ENCODE measurements at regions not wholly inside any gene's neighbourhood (a gene's known extent, or its start where the extent isn't known, plus 50 kb on each side); places are given as distances from the start of the nearest gene placed in this dataset.

DNA sequence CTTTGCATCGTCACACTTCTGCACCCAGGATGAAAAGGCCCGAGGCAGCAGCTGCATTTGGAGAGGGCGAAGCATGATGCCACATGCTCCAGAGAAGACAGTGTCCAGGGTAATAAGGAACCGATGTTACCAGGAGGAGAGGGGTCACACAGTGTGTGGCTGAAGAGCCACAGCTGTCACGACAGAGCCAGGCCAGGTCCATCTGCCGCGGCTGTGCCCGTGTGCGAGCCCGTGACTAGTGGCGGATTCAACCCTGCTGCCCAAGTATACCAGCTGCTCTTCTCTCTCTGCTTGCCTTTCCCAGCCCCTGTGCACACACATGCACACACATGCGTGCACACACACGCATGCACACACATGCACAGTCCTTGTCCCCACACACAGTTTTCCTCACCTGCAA, 1432.5 kb downstream of the BRD1 start:
- DNase-seq = no peak

DNA sequence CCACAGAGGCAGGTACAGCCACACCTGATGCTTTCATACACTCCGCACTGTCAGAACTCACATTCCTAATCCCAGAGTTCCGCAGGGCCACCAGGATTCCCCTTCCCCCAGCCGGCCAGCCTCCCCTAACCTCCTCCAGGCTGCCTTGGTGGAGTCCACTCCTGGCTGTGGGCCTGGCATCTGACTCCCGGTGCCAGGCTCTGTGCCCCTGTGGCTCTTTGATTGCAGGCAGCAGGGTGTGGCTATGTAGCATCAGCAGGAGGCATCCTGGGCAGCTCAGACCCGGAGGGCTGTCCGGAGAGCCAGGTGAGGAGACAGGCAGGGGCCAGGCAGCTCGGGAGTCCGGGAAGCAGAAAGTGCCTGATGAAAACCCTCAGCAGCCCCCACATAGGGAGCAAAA, 1432.9 kb downstream of the BRD1 start:
- no peak for DNase-seq

DNA sequence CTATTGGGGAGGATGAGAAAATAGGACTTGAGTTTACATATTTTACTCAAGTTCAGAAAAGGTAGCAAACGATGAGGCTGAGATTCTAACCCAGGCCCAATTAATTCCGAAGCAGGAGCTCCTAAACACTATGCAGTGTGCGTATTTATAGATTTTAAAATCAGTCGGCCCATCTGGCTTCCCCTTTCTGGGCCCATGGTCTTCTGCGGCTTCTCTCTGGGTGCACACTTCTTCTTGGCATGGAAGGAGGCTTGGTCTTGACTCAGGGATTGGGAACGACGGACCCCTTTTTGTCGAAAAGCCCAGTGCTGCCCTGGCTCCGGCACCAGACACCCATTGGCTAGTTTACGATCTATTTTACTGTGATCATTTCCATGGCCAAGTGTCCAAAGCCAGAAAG, 1433.8 kb downstream of the BRD1 start:
- DNase-seq = no peak

DNA sequence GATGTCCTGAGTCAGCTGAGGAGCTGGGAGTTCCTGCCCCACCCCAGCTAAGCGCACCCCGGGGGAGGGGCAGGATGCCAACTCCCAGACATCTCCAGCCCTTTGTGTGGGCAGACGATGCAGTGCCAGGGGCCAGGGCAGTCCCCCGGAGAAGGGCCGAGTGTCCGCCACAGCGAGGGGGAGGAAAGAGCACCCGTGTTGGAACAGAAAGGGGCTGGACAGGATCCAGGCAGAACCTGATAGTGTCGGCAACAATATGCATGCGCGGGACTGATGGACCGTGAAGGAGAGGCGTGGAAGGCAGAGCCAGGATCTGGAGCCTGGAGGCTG, 1434.7 kb downstream of the BRD1 start:
- no peak for DNase-seq

DNA sequence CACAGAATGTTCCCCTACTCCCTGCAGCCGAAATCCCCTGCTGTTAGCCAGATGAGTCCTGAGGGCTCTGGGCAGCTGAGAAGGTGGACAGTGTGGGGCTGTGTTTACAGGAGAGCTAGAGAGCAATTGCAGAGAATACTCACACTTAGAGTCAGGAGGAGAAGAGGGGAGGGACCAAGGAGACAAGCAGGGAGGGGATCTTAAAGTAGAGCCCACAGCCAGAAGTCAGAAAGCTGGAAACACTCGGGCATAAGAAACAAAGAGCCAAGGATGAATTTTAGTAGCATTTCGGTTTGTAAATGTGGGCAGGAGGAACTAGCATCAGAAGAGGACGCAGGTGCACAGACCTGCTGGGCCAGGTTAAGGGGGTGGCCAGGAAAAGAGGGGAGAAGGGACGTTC, 1435.9 kb downstream of the BRD1 start:
- no peak for DNase-seq

DNA sequence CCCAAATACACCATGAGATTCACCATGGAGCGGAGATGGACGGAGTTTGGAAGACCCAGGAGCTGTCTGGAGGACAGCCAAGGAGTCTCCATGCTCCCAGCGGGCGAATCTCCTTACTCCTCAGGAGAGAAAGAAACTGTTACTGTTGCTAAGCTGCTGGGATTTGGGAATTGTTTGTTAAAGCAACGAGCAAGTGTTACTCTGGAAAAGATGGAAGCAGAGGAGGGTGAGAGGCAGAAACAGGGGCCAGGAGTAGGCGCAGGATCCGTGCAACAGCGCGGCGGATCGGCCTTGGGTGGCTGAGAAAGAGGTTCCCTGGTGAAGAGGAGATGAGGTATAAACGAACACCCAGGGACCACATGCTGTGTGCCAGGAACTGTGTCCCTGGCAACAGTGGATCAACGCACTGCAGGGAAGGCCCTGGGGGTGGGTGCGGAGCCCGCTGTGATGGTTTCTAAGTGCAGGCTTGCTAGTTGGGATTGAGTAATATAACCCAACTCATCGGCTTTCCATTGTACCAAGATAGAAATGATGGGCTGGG, 1436.4 kb downstream of the BRD1 start:
- DNase-seq = no peak

DNA sequence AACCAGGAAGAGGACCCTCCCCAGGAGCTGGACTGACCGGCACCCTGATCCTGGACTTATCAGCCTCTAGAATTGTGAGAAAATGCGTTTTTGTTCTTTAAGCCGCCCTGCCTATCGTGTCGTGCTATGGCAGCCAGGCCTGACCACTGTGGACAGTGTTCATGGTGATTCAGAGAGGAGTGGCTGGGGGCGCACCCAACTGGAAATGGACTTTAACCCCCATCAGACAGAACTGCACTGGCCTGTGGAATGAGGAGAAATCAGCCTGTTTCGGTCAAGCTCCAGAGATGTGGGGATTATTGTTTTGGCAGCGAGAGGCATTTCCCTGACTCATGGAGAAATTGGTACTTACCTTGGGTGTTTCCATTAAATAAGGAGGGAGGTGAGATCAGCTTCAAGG, 1437.8 kb downstream of the BRD1 start:
- DNase-seq = no peak

DNA sequence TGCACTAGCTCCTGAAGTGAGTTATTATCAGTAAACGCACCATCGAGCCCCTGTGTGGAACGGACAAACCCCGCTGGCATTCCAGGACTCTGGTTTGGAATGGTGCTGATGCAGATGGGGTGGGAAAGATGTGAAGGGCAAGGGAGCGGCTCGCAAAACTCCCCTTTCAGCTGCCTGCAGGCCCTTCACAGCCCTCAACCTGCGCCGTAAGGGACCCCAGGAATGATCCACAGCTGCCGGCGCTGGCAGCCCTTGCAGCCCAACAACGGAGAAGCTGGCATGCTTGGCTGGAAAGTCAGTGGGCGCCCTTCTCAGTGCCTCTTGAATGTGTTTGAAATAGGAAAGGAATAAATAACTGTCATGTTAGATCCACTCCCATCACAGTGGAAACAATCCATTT, 1445.5 kb downstream of the BRD1 start:
- no peak for DNase-seq

DNA sequence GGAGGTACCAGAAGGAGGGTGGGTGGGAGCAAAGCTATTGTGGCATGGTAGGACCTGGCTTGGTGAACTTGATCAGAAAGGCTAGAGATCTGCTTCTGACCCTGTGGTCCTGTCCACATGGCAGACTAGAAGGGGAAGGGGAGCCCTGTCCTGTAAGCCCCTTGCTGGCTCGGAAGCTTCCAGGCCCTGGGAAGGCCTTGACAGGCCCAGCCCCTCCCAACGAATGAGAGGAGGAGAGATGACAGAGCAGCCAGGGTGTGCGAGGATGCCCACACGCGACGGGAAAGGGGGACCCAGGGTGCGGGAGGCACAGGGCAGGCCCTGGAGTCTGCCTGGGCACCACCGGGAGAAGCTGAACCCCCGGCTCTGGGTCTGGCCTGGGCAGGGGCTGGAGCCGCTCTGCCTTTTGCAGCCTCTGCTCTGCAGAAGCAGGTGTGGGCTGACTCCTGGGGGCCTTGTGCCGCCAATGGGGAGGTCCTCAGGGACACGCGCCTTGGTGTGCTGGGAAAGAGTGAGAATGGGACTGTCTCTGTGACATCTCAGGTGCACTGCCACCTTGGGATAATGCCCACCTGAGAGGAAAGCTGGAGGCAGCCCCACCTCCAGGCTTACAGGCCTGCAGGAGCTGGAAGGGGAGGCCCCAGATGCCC, 1447.5 kb downstream of the BRD1 start:
- no peak for DNase-seq

DNA sequence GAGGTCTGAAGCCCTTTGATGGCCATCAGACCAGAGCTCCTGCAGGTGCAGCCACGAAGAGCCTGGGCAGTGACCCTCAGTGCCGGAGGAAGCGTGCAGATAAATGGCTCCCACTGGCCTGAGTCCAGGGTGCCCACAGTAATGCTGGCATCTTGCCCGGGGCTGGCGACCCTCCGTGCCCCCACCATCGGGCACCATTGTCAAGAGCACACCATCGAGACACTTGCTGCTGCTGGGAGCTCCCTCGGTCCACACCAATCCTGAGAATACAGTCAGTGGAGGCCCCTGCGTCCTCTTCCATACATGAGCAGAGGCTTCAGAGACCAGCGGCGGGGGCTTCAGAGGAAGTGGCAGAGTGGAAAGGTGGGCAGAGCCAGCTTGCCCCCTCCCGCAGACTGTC, 1448.3 kb downstream of the BRD1 start:
- DNase-seq = no peak

DNA sequence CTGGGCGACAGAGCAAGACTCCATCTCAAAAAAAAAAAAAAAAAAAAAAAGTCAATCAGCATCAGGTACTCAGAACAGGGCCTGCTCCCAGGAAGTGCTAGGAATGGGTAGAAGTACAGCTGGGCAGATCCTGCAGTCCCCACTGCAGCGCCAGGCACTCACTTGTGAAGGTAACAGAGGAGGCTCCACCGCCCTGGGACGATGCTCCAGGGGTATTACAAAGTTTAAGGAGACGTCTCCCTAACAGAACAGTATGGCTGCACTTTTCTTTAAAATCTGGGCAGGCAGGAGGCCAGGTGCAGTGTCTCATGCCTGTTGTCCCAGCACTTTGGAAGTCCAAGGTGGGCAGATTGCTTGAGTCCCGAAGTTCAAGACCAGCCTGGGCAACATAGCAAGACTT, 1449.0 kb downstream of the BRD1 start:
- DNase-seq = no peak

DNA sequence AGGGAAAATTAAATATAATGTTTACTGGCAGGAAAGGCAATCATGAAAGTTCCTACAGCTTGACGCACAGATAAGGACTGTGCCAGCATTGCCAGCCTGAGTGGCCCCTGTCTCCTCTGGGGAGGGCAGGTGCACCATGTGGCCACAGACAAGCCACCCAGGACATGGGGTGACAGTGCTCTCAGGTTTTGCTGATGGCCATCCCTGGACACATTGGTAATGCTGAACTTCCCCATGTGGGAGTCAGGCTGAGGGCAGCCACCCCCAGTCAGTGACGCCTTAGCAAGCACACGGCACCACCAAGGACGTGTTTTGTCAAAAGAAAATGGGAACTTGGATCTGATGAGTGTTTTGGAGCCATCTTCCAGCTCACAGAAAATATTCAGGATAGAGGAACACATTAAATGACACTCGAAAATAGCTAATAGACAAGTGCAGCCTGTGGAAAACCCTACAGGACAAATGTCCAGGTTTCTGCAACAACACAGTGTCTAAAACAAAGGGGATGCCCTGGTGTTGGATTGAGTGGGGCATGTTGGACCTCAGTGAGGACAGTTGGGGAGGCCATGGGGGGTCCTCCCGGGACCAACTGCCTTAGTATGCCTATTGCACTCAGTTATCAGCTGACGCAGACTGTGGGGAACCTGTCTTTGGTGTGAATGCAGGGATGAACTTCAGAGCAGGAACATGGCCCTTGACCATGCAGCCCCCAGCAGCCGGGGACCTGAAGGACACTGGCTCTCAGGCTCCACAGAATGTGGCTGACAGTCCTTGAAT, 1450.5 kb downstream of the BRD1 start:
- no peak for DNase-seq

DNA sequence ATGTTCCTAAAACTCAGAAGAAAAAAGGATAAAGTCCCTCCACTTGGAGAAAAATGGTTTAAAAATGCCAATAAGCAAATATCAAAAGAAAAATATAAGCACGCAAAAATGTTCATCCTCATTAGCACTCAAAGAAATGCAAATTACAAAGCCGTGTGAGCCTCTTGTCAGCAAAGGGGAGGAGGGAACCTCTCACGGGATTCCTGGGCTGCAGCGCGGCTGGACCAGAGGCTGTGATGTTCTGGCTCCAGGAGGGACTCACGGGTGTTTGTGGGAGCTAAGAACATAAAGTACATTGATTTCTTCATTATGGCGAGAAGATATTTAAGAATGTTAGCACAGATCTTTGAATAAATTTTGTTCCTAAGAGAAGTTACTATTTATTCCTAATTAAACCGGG, 1451.2 kb downstream of the BRD1 start:
- DNase-seq = no peak

DNA sequence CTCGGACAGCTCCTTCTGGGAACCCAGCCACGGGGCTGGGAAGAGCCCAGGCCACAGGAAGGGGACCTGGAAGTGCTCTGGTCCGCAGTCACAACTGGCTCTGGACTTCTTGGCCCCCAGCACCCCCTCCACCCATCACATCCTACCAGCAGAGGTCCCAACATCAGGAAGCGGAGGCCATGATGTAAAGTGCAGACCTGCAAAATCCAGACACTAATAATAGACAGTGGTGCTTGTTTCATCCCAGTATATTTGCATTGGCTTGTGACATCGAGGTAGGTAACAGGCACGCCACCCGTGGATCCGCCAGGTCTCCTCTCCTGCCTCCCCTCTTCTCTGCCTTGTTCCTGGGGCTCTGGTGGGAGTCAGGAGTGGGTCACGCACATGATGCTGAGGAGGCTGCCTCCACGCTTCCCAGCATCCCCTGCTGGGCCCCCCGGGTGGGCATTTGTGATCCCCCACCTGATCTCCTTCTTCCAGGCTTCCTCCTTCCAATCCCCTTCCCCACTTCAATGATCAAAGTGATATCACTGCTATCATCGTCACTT, 1454.0 kb downstream of the BRD1 start:
- DNase-seq = no peak

DNA sequence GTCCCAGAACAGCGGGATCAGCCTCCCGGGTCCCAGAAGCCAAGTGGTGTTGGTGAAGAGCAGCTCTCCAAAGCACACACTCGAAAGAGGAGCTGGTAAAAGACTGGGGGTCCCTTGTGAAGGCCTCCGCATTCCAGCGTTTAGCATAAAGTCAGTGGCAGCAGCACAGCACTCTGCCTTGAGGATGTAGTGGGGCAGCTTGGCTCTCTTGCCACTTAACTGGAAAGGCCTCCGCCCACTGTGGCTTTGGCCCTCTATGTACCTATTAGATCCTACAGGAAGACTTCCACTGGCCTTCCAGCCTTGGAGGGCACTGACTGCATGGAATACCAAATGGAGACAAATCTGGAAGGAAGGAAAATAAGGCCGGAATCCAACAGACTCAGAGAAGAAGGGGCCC, 1455.3 kb downstream of the BRD1 start:
- no peak for DNase-seq

DNA sequence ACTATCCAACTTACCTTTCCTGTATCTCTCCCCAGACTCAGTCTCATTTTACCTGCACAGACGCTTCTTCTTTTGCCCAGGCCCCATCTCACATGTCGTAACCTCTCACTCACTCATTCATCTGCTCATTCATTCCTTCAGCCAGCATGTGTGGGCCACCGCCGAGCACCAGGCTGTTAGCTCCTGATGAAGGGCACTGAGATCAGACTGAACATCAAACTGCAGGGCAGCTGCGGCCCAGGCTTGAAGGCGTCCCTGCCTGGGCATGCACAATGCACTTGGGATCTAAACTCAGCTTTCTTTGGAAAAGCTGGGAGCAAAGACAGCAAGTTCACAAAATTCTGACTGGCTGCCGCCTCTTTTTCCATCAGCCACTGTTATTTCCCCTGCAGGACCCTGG, 1456.3 kb downstream of the BRD1 start:
- DNase-seq = no peak

DNA sequence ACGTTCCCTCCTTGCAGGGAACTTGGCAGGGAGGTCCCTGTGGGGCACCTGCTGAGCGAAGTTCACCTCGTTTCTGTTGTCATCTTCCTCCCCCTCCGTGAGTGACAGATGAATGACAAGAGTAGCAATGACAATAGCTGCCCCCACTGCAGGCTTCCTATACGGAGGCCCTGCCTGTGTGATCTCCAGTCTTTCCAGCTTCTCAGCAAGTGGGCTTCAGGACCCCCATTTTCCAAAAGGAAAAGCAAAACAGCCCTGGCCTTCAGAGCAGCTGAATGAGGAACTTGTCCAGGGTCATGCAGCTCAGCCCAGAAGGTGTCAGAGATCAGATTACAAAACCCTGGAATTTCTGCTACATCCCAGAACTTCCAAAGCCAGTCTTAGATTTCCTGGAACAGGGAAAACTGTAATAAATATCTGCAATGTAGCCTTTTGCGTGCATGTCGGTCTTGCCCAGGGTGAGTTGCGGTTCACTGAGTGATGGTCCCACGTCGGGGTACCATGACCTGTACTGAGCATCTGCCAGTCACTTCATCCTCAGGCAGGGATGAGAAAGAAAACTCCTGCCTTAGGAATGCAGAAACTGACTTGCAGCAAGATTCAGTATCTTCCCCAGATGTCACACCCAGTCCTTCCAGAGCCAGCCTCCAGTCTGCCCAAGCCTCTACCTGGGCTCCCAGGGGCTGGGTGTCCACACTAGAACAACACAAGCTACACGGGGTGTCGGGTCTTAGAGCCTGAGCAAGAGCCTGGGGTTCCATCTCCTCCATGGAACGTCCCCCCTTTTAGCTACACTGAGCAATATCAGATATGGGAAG, 1457.0 kb downstream of the BRD1 start:
- no peak for DNase-seq

DNA sequence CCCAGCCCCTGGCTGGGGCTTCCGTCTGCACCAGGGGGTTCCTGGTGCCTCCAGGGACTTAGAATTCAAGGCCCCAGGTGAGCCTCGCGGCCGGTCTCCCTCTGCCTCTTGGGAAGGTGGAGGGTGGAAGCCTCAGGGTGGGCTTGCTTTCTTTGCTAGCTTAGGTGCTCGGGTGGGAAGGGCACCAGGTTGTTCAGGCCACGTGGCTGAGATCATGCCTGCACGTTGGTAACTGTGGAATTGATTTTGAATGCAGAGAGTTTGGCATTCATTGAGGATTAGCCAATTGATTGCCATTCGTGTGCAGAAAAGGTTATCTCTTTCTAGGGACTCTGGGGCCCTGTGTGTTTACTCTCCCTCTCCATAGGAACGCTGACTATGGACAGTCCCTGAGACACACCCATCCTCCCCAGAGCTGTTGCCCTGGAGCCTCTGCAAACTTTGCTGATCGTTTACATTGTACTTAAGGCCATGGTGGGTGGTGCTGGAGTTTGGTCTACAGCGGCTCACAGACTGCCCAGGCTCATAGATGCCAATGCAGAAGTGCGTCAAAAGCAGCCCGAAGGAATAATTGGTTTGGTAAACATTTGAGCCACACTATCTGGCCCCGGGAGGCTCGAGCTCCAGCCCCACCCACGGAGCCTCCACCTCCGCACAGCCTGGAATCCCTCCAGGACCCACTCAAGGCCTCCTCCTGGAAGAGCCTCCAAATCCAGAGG, 1457.7 kb downstream of the BRD1 start:
- no peak for DNase-seq

DNA sequence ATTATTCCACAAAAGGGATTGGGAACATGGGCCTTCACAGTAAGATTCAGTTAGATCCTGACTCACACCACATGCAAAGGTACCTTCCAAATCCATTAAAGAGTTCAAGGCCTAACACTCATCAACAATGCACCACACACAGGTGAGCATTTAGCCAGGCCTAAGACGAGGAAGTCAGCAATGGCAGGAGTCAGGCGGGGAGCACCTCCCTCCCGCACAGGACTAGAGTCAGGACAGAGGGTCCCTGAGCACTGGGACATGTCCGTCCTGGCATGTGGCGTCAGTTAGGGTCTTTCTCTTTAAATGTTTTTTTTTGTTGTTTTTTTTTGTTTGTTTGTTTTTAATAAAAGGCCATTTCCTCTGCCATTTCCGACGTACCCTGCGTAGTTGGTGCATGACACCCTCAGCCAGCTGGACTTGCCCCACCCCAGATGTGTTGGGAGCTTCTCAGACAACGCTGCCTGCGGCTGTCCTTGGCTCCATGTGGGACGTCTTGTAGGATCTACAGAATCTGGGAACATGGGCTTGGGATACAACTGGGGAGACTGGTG, 1458.6 kb downstream of the BRD1 start:
- no peak for DNase-seq

DNA sequence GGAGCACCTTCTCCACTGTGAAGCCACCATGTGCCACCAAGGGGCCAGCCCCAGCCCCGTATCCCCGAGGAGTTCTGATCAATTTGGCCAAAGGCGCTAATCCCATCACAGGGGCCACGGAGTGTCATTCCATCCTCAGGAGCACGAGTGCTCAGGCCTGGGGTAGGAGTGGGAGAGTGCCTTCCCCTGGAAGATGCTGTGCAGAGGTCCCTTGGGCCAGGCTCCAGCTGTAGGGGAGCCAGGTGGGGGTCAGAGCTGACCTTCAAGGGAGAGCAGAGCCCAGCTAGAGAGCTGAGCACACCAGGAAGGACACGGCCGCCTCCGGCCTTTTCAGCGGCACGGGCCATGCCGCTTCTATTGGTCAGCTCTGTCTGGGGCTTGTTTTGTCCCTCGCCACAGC, 1459.9 kb downstream of the BRD1 start:
- DNase-seq = no peak

DNA sequence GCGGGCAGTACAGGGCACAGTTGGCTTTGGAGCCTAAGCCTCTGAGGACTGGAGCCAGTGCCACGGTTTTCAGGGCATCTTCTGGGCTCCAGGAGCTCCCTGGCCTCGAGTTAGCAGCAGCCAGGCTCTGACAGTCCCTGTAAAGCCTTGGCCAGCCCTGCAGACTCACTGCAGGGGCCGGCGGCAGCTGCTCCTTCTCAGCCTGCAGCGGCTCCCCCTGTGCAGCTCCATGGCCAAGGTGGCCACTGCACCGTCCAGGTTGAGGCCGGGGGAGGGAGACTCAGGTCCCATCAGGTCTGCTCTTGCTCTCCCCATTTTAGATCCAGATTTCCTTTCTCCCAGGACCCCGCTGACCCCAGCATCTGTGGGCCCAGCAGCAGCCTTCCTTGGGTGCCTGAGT, 1461.1 kb downstream of the BRD1 start:
- no peak for DNase-seq

DNA sequence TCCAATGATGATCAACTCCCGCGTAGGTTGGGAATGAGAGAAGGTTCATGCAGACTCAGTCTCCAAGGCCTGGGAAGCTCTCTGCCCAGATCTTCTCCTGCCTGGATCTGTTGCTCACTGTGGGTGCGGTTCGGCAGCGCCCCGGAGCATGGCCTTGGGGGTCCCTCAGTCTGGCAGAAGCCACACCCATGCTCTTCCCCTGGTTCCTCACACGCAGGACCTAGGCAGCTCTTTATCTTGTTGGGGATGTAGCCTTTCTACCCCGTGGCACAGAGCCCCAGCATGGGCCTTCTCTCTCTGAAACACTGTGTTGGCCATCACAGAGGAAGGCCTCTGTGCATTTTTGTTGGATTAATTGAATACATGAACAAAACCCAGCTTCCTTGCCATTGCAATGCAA, 1461.6 kb downstream of the BRD1 start:
- no peak for DNase-seq

All from skin of body (tissue), 1 donor.